BJ (cell line): ENCODE measurements at regions not wholly inside any gene's neighbourhood (a gene's known extent, or its start where the extent isn't known, plus 50 kb on each side); places are given as distances from the start of the nearest gene placed in this dataset.

ENCODE experiments used
- CTCF ChIA-PET: fragments of 350-600 bp; formaldehyde crosslinking; extraction: SDS; loops from one replicate; lab custom pipeline; 2021; ENCODE audit warnings: antibody characterized with exemption, inconsistent platforms; lab: Yijun Ruan, JAX
- POLR2A ChIA-PET: fragments of 300-600 bp; sonication (Branson Sonifier 250); formaldehyde crosslinking; extraction: SDS; loops from one replicate; lab custom pipeline; 2021; ENCODE audit warnings: antibody characterized with exemption; lab: Charles Lee
- DNase-seq: peaks from one replicate; pipeline ENCODE4 v3.0.0-alpha.2; 2011; ENCODE audit warnings: low read depth
- H3K27me3 ChIP-seq: 2 replicates; pipeline ENCODE4 v1.6.0; 2011; ENCODE audit warnings: low read length; ENCODE audit not compliant: control insufficient read depth, insufficient read depth
- H3K36me3 ChIP-seq: 2 replicates; pipeline ENCODE4 v1.5.1; 2011; ENCODE audit warnings: low read length; ENCODE audit not compliant: control insufficient read depth, insufficient read depth
- H3K4me3 ChIP-seq: 2 replicates; pipeline ENCODE4 v1.5.1; 2011; ENCODE audit warnings: low read depth, mild to moderate bottlenecking, control low read depth, low read length
- CTCF ChIP-seq: IDR thresholded peaks from 2 replicates; pipeline ENCODE4 v1.5.1; 2011; ENCODE audit warnings: low read depth, mild to moderate bottlenecking, control low read depth, inconsistent platforms, low read length, moderate library complexity; ENCODE audit not compliant: insufficient read depth

- Histone ChIP-seq H3K4me3 (no peak overlapping the region), H3K27me3 (no peaks in the 10 kb centered on the region; the same call in 1 of the 2 replicates), H3K36me3 (no peaks in the 10 kb centered on the region)
- no peak for DNase-seq
- POLR2A ChIA-PET = no interaction called here
- CTCF ChIA-PET = no interaction called here
- no peak for TF ChIP-seq CTCF
Measured at GRCh38 chr4:158991534-158992155, 111.2 kb upstream of the RAPGEF2 start.

- no peak for DNase-seq
- POLR2A ChIA-PET = no interaction called here
Measured at GRCh38 chr4:158993891-158994290, 109.0 kb upstream of the RAPGEF2 start.

GRCh38 chr4:158995040-158995439, 107.8 kb upstream of the RAPGEF2 start:
- no peaks in the 10 kb centered on the region for H3K36me3 ChIP-seq
- POLR2A ChIA-PET = no interaction called here
- CTCF ChIA-PET = no interaction called here
- no peaks in the 10 kb centered on the region; the same call in 1 of the 2 replicates for H3K27me3 ChIP-seq
- TF ChIP-seq CTCF = no peak
- H3K4me3 ChIP-seq = no peak overlapping the region
- DNase-seq = no peak

More at GRCh38 chr4:158993891-158994290, 109.0 kb upstream of the RAPGEF2 start:
- Histone ChIP-seq H3K27me3 (no peaks in the 10 kb centered on the region; the same call in 1 of the 2 replicates), H3K4me3 (no peak overlapping the region), H3K36me3 (no peaks in the 10 kb centered on the region)
- TF ChIP-seq CTCF = no peak
- CTCF ChIA-PET = no interaction called here

GRCh38 chr4:158995965-158996364, 106.9 kb upstream of the RAPGEF2 start:
- POLR2A ChIA-PET = no interaction called here
- Histone ChIP-seq H3K4me3 (no peak overlapping the region), H3K27me3 (no peaks in the 10 kb centered on the region; the same call in 1 of the 2 replicates), H3K36me3 (no peaks in the 10 kb centered on the region)
- CTCF ChIA-PET = no interaction called here
- TF ChIP-seq CTCF = no peak
- no peak for DNase-seq

- Histone ChIP-seq H3K36me3 (no peaks in the 10 kb centered on the region), H3K4me3 (no peak overlapping the region), H3K27me3 (no peaks in the 10 kb centered on the region; the same call in 1 of the 2 replicates)
- no peak for TF ChIP-seq CTCF
- peak; percentile 95 for DNase-seq
- ChIA-PET POLR2A (interaction anchor here (0.6 kb wide), 1 partner anchor 18 kb away, joined by 3 read pairs; no protein-coding TSS in a partner anchor), CTCF (interaction anchor here (1.6 kb wide), 1 partner anchor 62 kb away, joined by 3 read pairs; no protein-coding TSS in a partner anchor)
Measured at GRCh38 chr4:158996669-158997074, 106.2 kb upstream of the RAPGEF2 start.
